GM10248 (cell line): ENCODE measurements at regions not wholly inside any gene's neighbourhood (a gene's known extent, or its start where the extent isn't known, plus 50 kb on each side); places are given as distances from the start of the nearest gene placed in this dataset.

Source experiments
- CTCF ChIA-PET: fragments of 300-600 bp; sonication (Branson Sonifier 250); formaldehyde crosslinking; extraction: SDS; loops from one replicate; lab custom pipeline; 2021; ENCODE audit warnings: antibody characterized with exemption; lab: Yijun Ruan, JAX
- POLR2A ChIA-PET: fragments of 350-650 bp; sonication (Branson Sonifier 250); formaldehyde crosslinking; extraction: SDS; loops from one replicate; lab custom pipeline; 2020; ENCODE audit warnings: antibody characterized with exemption; lab: Yijun Ruan, JAX
- DNase-seq: peaks from one replicate; pipeline ENCODE4 v3.0.0; 2012; ENCODE audit errors: extremely low spot score
- CTCF ChIP-seq: IDR thresholded peaks from 2 replicates; pipeline ENCODE4 v1.5.1; 2012; ENCODE audit warnings: mild to moderate bottlenecking, low read depth; ENCODE audit errors: extremely low read depth, missing control alignments, control extremely low read depth

GRCh38 chr5:21152611-21153010 is 1164.6 kb upstream of the CDH18 start:
- ChIA-PET CTCF (no interaction called here), POLR2A (no interaction called here)
- DNase-seq: no peak
- TF ChIP-seq CTCF: no peak

GRCh38 chr5:21145376-21145775 is 1157.4 kb upstream of the CDH18 start:
- POLR2A ChIA-PET: no interaction called here
- DNase-seq: no peak
- CTCF ChIA-PET: no interaction called here
- no peak for TF ChIP-seq CTCF

- TF ChIP-seq CTCF: no peak
- POLR2A ChIA-PET: no interaction called here
- CTCF ChIA-PET: no interaction called here
- no peak for DNase-seq
Measured at GRCh38 chr5:21143686-21144085, 1155.7 kb upstream of the CDH18 start.

- ChIA-PET POLR2A (no interaction called here), CTCF (no interaction called here)
- DNase-seq: no peak
- no peak for TF ChIP-seq CTCF
Measured at GRCh38 chr5:21142791-21143190, 1154.8 kb upstream of the CDH18 start.

- ChIA-PET POLR2A (no interaction called here), CTCF (no interaction called here)
- no peak for TF ChIP-seq CTCF
- DNase-seq: no peak
Measured at GRCh38 chr5:21140987-21141386, 1153.0 kb upstream of the CDH18 start.

GRCh38 chr5:21126236-21126635 is 1138.2 kb upstream of the CDH18 start:
- ChIA-PET POLR2A (no interaction called here), CTCF (no interaction called here)
- no peak for DNase-seq
- no peak for TF ChIP-seq CTCF

GRCh38 chr5:21125238-21125983 is 1137.4 kb upstream of the CDH18 start:
- ChIA-PET CTCF (no interaction called here), POLR2A (no interaction called here)
- no peak for DNase-seq
- TF ChIP-seq CTCF: no peak
